Erythroblast (primary cell): ENCODE measurements at regions not wholly inside any gene's neighbourhood (a gene's known extent, or its start where the extent isn't known, plus 50 kb on each side); places are given as distances from the start of the nearest gene placed in this dataset.

Experiments
- GATA1 ChIP-seq: IDR thresholded peaks from 2 replicates; pipeline ENCODE4 v1.6.1; 2011; ENCODE audit warnings: low read depth, mild to moderate bottlenecking, control low read depth, low read length, moderate library complexity
- POLR2A ChIP-seq: IDR thresholded peaks from 2 replicates; pipeline ENCODE4 v1.6.1; 2011; ENCODE audit warnings: mild to moderate bottlenecking, low read length

DNA sequence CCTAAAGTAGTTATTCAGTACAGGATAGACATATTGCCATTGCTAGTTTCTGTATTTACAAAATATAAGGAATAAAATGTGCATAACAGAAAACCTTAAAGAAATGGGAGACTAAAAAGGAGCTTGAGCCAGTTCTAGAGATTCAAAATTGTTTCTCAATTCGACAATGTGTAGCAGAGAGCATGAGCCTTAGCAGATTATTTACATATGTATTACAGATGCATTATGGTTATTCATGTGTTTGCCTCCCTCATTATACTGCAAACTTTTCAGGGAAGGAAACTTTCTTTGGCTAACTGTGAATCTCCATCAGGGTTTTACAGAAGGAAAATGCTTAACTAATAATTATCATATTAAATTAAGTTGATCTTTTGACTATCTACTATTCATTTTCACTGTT lies 854.4 kb upstream of the SLC39A10 start:
- TF ChIP-seq POLR2A (no peak), GATA1 (no peak)
